Smooth muscle cell (in vitro differentiated cells): ENCODE measurements at regions not wholly inside any gene's neighbourhood (a gene's known extent, or its start where the extent isn't known, plus 50 kb on each side); places are given as distances from the start of the nearest gene placed in this dataset.
"Not testable (repeated sequence)": the region's sequence is repeated elsewhere in the genome, so short reads cannot be mapped to it uniquely, and the experiment has no call there.

Experiments used
- DNase-seq: peaks from one replicate; lab custom pipeline; 2025; ENCODE audit not compliant: unreplicated experiment; lab: John Stamatoyannopoulos, UW
- H2AFZ ChIP-seq: fragments of 200-600 bp; sonication (generic); 2 replicates; pipeline ENCODE4 v1.6.0; 2016; ENCODE audit warnings: antibody characterized with exemption, low read depth, mild to moderate bottlenecking
- H3F3A ChIP-seq: fragments of 200-600 bp; sonication (generic); 2 replicates; pipeline ENCODE4 v1.6.0; 2017; ENCODE audit warnings: antibody characterized with exemption, low read depth
- H3K27ac ChIP-seq: fragments of 200-600 bp; sonication (generic); 2 replicates; pipeline ENCODE4 v1.5.1; 2016; ENCODE audit warnings: low read depth, mild to moderate bottlenecking
- H3K27me3 ChIP-seq: fragments of 200-600 bp; sonication (generic); 2 replicates; pipeline ENCODE4 v1.6.1; 2016; ENCODE audit warnings: low read depth, mild to moderate bottlenecking
- H3K36me3 ChIP-seq: fragments of 200-600 bp; sonication (generic); 2 replicates; pipeline ENCODE4 v1.5.1; 2016; ENCODE audit warnings: low read depth
- H3K4me1 ChIP-seq: fragments of 200-600 bp; sonication (generic); 2 replicates; pipeline ENCODE4 v1.5.1; 2016; ENCODE audit warnings: low read depth
- H3K4me2 ChIP-seq: fragments of 200-600 bp; sonication (generic); 2 replicates; pipeline ENCODE4 v1.6.0; 2016; ENCODE audit warnings: mild to moderate bottlenecking
- H3K4me3 ChIP-seq: fragments of 200-600 bp; sonication (generic); 2 replicates; pipeline ENCODE4 v1.5.1; 2016; ENCODE audit warnings: mild to moderate bottlenecking
- H3K79me2 ChIP-seq: fragments of 200-600 bp; sonication (generic); 2 replicates; pipeline ENCODE4 v1.6.0; 2016; ENCODE audit warnings: low read depth, mild to moderate bottlenecking
- H3K9ac ChIP-seq: fragments of 200-600 bp; sonication (generic); 2 replicates; pipeline ENCODE4 v1.6.0; 2016; ENCODE audit warnings: low read depth
- H3K9me3 ChIP-seq: fragments of 200-600 bp; sonication (generic); replicated peaks from 2 replicates; pipeline ENCODE4 v1.5.1; 2016; ENCODE audit warnings: low read depth
- H4K20me1 ChIP-seq: fragments of 200-600 bp; sonication (generic); 2 replicates; pipeline ENCODE4 v1.6.0; 2016; ENCODE audit warnings: low read depth
- WGBS: methylation state at CpG from one replicate; pipeline ENCODE4 v1.1.7; 2016; ENCODE audit warnings: low lambda C conversion rate; 5-methylcytosine and 5-hydroxymethylcytosine counted together
- TF ChIP-seq, protein P1 (sequence below): fragments of 200-600 bp; sonication (generic); IDR thresholded peaks from 2 replicates; pipeline ENCODE4 v1.5.1; 2017; ENCODE audit warnings: borderline replicate concordance, mild to moderate bottlenecking, antibody characterized with exemption; ENCODE audit not compliant: insufficient read depth, poor library complexity, severe bottlenecking

DNA sequence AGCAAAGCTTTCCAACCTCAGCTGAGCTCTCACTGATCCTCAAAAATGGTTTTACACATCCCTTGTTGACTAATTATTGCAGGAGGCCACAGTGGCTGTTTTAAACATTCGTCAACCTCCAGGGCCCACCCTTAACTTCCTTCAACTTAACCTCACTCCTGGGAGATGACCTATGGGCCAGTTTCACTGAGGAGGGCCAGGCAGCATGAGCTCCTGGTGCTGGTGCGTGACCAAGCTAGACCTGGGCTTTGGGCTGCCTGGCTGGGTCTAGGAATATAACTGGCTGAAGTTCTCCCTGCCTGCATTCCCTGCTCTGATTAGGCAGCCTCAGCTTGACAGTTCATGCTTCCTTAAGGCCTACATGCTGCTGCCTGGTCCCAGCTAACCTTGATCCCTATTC lies 273.7 kb upstream of the ATP11B start:
- Histone ChIP-seq H3K27me3 (no peaks in the 10 kb centered on the region), H3K9me3 (no peaks in the 10 kb centered on the region), H3K4me1 (peaks cover 18% of the 10 kb centered on the region), H3K36me3 (no peaks in the 10 kb centered on the region), H3K4me3 (no peak overlapping the region), H3K4me2 (no peak overlapping the region), H2AFZ (no peak overlapping the region), H3K27ac (no peak overlapping the region), H3K79me2 (no peaks in the 10 kb centered on the region), H3F3A (no peaks in the 10 kb centered on the region), H3K9ac (no peak overlapping the region), H4K20me1 (no peaks in the 10 kb centered on the region)
- DNase-seq = no peak
- TF ChIP-seq, protein P1, sequence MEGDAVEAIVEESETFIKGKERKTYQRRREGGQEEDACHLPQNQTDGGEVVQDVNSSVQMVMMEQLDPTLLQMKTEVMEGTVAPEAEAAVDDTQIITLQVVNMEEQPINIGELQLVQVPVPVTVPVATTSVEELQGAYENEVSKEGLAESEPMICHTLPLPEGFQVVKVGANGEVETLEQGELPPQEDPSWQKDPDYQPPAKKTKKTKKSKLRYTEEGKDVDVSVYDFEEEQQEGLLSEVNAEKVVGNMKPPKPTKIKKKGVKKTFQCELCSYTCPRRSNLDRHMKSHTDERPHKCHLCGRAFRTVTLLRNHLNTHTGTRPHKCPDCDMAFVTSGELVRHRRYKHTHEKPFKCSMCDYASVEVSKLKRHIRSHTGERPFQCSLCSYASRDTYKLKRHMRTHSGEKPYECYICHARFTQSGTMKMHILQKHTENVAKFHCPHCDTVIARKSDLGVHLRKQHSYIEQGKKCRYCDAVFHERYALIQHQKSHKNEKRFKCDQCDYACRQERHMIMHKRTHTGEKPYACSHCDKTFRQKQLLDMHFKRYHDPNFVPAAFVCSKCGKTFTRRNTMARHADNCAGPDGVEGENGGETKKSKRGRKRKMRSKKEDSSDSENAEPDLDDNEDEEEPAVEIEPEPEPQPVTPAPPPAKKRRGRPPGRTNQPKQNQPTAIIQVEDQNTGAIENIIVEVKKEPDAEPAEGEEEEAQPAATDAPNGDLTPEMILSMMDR = no peak
- WGBS = 95% methylated on average over 2 of the region's 2 CpGs

DNA sequence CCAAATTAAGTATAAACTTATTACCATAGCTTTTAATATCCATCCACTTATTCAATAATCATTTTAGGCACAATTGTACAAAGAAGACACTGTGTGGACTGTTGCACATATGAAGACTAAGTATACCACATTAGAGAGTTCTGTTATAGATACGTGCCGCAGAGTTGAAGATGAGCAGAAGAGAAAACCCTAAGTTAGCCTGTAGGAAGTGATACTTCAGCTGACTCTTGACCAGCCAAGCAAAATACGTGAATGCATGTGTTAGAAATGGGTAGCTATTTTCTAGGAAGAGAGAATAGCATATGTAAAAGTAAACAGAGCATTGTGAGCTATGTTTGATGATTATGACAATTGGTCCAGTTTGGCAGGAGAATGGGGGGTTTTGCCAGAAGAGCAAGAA lies 272.0 kb upstream of the ATP11B start:
- Histone ChIP-seq H3K27ac (no peak overlapping the region), H3F3A (no peaks in the 10 kb centered on the region), H3K9ac (no peak overlapping the region), H3K9me3 (no peaks in the 10 kb centered on the region), H2AFZ (no peak overlapping the region), H3K27me3 (no peaks in the 10 kb centered on the region), H3K4me2 (no peak overlapping the region), H3K4me1 (peaks cover 22% of the 10 kb centered on the region), H3K36me3 (no peaks in the 10 kb centered on the region), H4K20me1 (no peaks in the 10 kb centered on the region), H3K4me3 (no peak overlapping the region), H3K79me2 (no peaks in the 10 kb centered on the region)
- 92% methylated on average over 3 of the region's 3 CpGs for WGBS
- TF ChIP-seq, protein P1 = no peak
- no peak for DNase-seq

DNA sequence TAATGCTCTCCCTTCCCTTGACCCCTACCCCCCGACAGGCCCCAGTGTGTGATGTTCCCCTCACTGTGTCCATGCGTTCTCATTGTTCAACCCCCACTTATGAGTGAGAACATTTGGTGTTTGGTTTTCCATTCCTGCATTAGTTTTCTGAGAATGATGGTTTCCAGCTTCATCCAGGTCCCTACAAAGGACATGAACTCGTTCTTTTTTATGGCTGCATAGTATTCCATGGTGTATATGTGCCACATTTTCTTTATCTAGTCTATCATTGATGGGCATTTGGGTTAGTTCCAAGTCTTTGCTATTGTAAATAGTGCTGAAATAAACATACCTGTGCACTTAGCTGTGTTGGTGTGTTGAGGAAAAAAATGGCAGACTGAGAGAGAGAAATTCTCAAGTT lies 269.9 kb upstream of the ATP11B start:
- H3K36me3 ChIP-seq, H3K27ac ChIP-seq, H3K4me3 ChIP-seq, H3K4me2 ChIP-seq, H3F3A ChIP-seq, DNase-seq, H3K9me3 ChIP-seq, H3K9ac ChIP-seq, H4K20me1 ChIP-seq, H3K79me2 ChIP-seq, H3K27me3 ChIP-seq, H2AFZ ChIP-seq, H3K4me1 ChIP-seq: not testable (repeated sequence)
- WGBS = 90% methylated on average over 3 of the region's 3 CpGs

DNA sequence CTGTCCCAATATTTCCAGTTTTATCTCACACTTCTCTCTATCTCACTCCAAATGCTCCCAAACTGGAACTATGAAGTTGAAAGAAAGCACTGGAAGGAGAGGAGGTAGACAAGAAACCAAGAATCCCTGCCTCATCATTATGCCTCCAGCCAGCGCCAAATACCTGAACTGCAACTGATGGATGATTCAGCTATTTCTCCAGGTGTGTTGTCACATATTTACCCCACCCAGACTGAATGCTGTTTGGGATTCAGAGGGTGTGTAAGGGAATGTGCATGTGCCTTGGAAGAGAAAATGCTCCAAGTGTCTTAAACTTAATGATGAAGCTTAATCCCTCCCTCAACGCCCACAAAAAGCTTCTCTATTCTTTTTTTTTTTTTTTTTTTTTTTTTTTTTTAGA lies 269.5 kb upstream of the ATP11B start:
- 94% methylated on average over 2 of the region's 2 CpGs for WGBS
- TF ChIP-seq, protein P1 = no peak
- no peaks in the 10 kb centered on the region for H3K9me3 ChIP-seq

More for the DNA sequence above, 269.5 kb upstream of the ATP11B start:
- Histone ChIP-seq H3K4me1 (peaks cover 4% of the 10 kb centered on the region), H2AFZ (no peak overlapping the region), H3K9ac (no peak overlapping the region), H3K27ac (no peak overlapping the region), H3K4me2 (no peak overlapping the region), H3F3A (no peaks in the 10 kb centered on the region), H4K20me1 (no peaks in the 10 kb centered on the region), H3K36me3 (no peaks in the 10 kb centered on the region), H3K27me3 (no peaks in the 10 kb centered on the region), H3K4me3 (no peak overlapping the region), H3K79me2 (no peaks in the 10 kb centered on the region)
- no peak for DNase-seq
